ENCODE measurements at regions not wholly inside any gene's neighbourhood (a gene's known extent, or its start where the extent isn't known, plus 50 kb on each side); places are given as distances from the start of the nearest gene placed in this dataset.

DNA sequence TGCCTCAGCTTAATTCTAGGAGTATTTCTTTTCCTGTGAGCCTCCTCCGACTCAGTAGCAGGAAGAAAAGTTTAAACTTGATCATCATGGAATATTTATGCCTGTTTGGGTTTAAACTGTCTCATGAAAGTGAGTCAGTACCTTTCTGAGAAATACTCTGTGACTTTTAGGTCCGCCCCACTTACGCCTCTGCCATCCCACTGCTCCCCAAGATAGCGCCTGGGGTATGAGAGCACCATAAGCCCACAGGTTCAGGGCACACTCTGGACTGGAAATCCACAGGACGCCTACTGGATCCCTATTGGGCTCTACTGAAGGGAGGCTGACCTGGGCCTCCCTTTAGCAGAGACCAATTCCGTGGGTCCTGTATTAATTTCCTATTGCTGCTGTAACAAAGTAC is 175.8 kb upstream of the CDH20 start:
- Mint-ChIP-seq H3K4me3 (ENCODE audit: unreplicated experiment) (no peak overlapping the region), H3K4me1 (ENCODE audit: low read depth, unreplicated experiment) (no peaks in the 10 kb centered on the region), H3K36me3 (ENCODE audit: low read depth, unreplicated experiment) (no peaks in the 10 kb centered on the region), H3K9me3 (ENCODE audit: unreplicated experiment) (peaks cover 2% of the 10 kb centered on the region), H3K27ac (ENCODE audit: unreplicated experiment) (no peak overlapping the region), H3K27me3 (ENCODE audit: low read depth, unreplicated experiment) (no peaks in the 10 kb centered on the region)
- Histone ChIP-seq H3K27ac (ENCODE audit: low read depth, low read length) (no peak overlapping the region), H3K4me1 (ENCODE audit: insufficient read depth, low read length) (no peaks in the 10 kb centered on the region), H3K4me2 (ENCODE audit: low read length) (no peak overlapping the region), H3K4me3 (ENCODE audit: insufficient read depth, low read depth, low read length) (no peak overlapping the region), H3K9ac (ENCODE audit: low read length) (no peak overlapping the region), H3K36me3 (ENCODE audit: insufficient read depth, low read length) (no peaks in the 10 kb centered on the region), H3K27me3 (ENCODE audit: insufficient read depth, low read length) (no peaks in the 10 kb centered on the region), H3K9me3 (ENCODE audit: insufficient read depth, low read depth, low read length) (no peaks in the 10 kb centered on the region), H2AFZ (ENCODE audit: low read depth, low read length) (no peak overlapping the region), H3K79me2 (ENCODE audit: insufficient read depth, low read length) (no peaks in the 10 kb centered on the region), H4K20me1 (ENCODE audit: insufficient read depth, low read length) (no peaks in the 10 kb centered on the region)
- DNase-seq (ENCODE audit: low read depth) (no peak), FAIRE-seq (no peak)
- TF ChIP-seq CTCF (IDR thresholded peaks at IDR 0.05; ENCODE audit: insufficient read depth, low read depth, low read length) (no peak), EZH2 (IDR thresholded peaks at IDR 0.05; ENCODE audit: insufficient read depth, low read length) (no peak)

DNA sequence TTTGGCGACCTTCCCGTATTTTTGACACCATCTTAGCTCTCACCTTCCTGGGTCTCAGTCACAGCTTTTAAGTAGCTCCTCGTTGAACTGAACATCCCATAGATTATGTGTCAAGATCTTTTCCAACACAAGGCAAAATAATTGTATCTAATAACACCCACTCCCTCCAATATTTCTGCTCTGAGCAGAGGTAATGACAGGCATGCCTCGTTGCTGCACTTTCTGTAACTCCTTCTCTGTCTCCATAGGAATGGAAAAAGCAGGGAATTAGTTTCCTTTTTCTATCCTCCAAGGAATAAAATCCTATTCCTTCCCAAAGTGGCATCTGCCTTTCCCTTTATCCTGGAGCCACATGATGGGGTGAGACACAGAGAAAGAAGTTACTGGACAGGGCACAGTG is 174.0 kb upstream of the CDH20 start:
- no peaks in the 10 kb centered on the region for H3K36me3 Mint-ChIP-seq (ENCODE audit: low read depth, unreplicated experiment)
- no peaks in the 10 kb centered on the region for H3K27me3 ChIP-seq (ENCODE audit: insufficient read depth, low read length)
- no peak overlapping the region for H3K4me3 ChIP-seq (ENCODE audit: insufficient read depth, low read depth, low read length)
- no peak overlapping the region for H3K27ac Mint-ChIP-seq (ENCODE audit: unreplicated experiment)
- H3K79me2 ChIP-seq (ENCODE audit: insufficient read depth, low read length) = no peaks in the 10 kb centered on the region
- H3K4me1 Mint-ChIP-seq (ENCODE audit: low read depth, unreplicated experiment) = no peaks in the 10 kb centered on the region
- H3K4me3 Mint-ChIP-seq (ENCODE audit: unreplicated experiment) = no peak overlapping the region
- no peaks in the 10 kb centered on the region for H3K9me3 Mint-ChIP-seq (ENCODE audit: unreplicated experiment)
- no peak overlapping the region for H3K9ac ChIP-seq (ENCODE audit: low read length)
- FAIRE-seq (no peak), DNase-seq (ENCODE audit: low read depth) (no peak)
- TF ChIP-seq CTCF (IDR thresholded peaks at IDR 0.05; ENCODE audit: insufficient read depth, low read depth, low read length) (no peak), EZH2 (IDR thresholded peaks at IDR 0.05; ENCODE audit: insufficient read depth, low read length) (no peak)
- no peaks in the 10 kb centered on the region for H4K20me1 ChIP-seq (ENCODE audit: insufficient read depth, low read length)
- H3K4me2 ChIP-seq (ENCODE audit: low read length) = no peak overlapping the region
- H3K9me3 ChIP-seq (ENCODE audit: insufficient read depth, low read depth, low read length) = no peaks in the 10 kb centered on the region
- H3K4me1 ChIP-seq (ENCODE audit: insufficient read depth, low read length) = no peaks in the 10 kb centered on the region
- H2AFZ ChIP-seq (ENCODE audit: low read depth, low read length) = no peak overlapping the region
- no peak overlapping the region for H3K27ac ChIP-seq (ENCODE audit: low read depth, low read length)
- peaks cover under 1% of the 10 kb centered on the region for H3K27me3 Mint-ChIP-seq (ENCODE audit: low read depth, unreplicated experiment)
- no peaks in the 10 kb centered on the region for H3K36me3 ChIP-seq (ENCODE audit: insufficient read depth, low read length)

GRCh38 chr18:61164321-61164720 is 168.9 kb upstream of the CDH20 start:
- no peaks in the 10 kb centered on the region for H4K20me1 ChIP-seq (ENCODE audit: insufficient read depth, low read length)
- TF ChIP-seq CTCF (IDR thresholded peaks at IDR 0.05; ENCODE audit: insufficient read depth, low read depth, low read length) (no peak), EZH2 (IDR thresholded peaks at IDR 0.05; ENCODE audit: insufficient read depth, low read length) (no peak)
- Mint-ChIP-seq H3K27me3 (ENCODE audit: low read depth, unreplicated experiment) (peaks cover 2% of the 10 kb centered on the region), H3K27ac (ENCODE audit: unreplicated experiment) (no peak overlapping the region), H3K4me3 (ENCODE audit: unreplicated experiment) (no peak overlapping the region), H3K36me3 (ENCODE audit: low read depth, unreplicated experiment) (no peaks in the 10 kb centered on the region), H3K4me1 (ENCODE audit: low read depth, unreplicated experiment) (no peaks in the 10 kb centered on the region), H3K9me3 (ENCODE audit: unreplicated experiment) (no peaks in the 10 kb centered on the region)
- H2AFZ ChIP-seq (ENCODE audit: low read depth, low read length) = no peak overlapping the region
- H3K27me3 ChIP-seq (ENCODE audit: insufficient read depth, low read length) = no peaks in the 10 kb centered on the region
- H3K9ac ChIP-seq (ENCODE audit: low read length) = no peak overlapping the region
- no peaks in the 10 kb centered on the region for H3K79me2 ChIP-seq (ENCODE audit: insufficient read depth, low read length)
- H3K27ac ChIP-seq (ENCODE audit: low read depth, low read length) = no peak overlapping the region
- no peaks in the 10 kb centered on the region for H3K36me3 ChIP-seq (ENCODE audit: insufficient read depth, low read length)
- H3K4me2 ChIP-seq (ENCODE audit: low read length) = no peak overlapping the region
- H3K9me3 ChIP-seq (ENCODE audit: insufficient read depth, low read depth, low read length) = no peaks in the 10 kb centered on the region
- DNase-seq (ENCODE audit: low read depth) = no peak
- no peak for FAIRE-seq
- no peaks in the 10 kb centered on the region for H3K4me1 ChIP-seq (ENCODE audit: insufficient read depth, low read length)
- no peak overlapping the region for H3K4me3 ChIP-seq (ENCODE audit: insufficient read depth, low read depth, low read length)

Data from astrocyte (in vitro differentiated cells and primary cell).